ENCODE measurements at regions not wholly inside any gene's neighbourhood (a gene's known extent, or its start where the extent isn't known, plus 50 kb on each side); places are given as distances from the start of the nearest gene placed in this dataset.

DNA sequence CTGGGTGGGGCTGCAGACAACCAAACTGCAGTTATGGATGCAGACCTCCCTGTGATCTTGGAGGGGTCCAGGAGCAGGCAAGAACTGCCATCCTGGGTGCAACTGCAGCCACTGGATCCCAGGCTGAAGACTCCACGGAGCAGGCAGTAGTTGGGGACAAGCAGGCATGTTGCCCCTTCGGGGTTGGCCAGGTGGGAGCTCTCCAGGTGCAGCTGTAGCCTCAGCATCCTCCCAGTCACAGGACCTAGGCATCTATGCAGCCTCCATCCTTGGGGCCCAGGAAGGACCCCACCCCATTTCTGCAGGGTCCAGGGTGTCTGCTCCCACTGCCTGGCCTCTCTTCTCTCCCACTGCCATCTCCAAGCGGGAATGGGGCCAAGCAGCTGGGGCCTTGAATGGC is 322.2 kb upstream of the RBMS3 start:
- Histone ChIP-seq H2AFZ (ENCODE audit: insufficient read depth, low read depth, low read length, poor library complexity, severe bottlenecking) (no peak overlapping the region), H3K4me2 (replicated peaks; ENCODE audit: extremely low read depth, low read length, poor library complexity, severe bottlenecking) (no peak overlapping the region), H3K27me3 (ENCODE audit: control insufficient read depth in 2 of 2, insufficient read depth in 2 of 2, low read length in 2 of 2) (no peaks in the 10 kb centered on the region), H3K79me2 (ENCODE audit: insufficient read depth, low read length) (no peaks in the 10 kb centered on the region), H3K27ac (ENCODE audit: low read depth in 1 of 2, low read length in 2 of 2) (no peak overlapping the region), H3K9me3 (replicated peaks in 1 of 2; ENCODE audit: control insufficient read depth in 1 of 2, insufficient read depth in 1 of 2, low read length in 2 of 2) (peaks cover 12 to 13% of the 10 kb centered on the region in 2 donors), H3K9ac (ENCODE audit: insufficient read depth, low read length, poor library complexity, severe bottlenecking) (no peak overlapping the region), H3K4me1 (ENCODE audit: control insufficient read depth in 1 of 2, insufficient read depth in 2 of 2, low read length in 2 of 2) (no peaks in the 10 kb centered on the region), H3K4me3 (replicated peaks in 1 of 3; ENCODE audit: low read depth in 2 of 3, low read length in 3 of 3) (no peak overlapping the region), H3K36me3 (replicated peaks in 1 of 2; ENCODE audit: control insufficient read depth in 1 of 2, insufficient read depth in 2 of 2, low read length in 2 of 2) (no peaks in the 10 kb centered on the region), H4K20me1 (ENCODE audit: insufficient read depth, low read length) (no peaks in the 10 kb centered on the region)
- peaks cover 5 to 14% (median 11%) of the 10 kb centered on the region in 7 donors for H3K9me3 Mint-ChIP-seq
- DNase-seq, result no peak
- peak overlapping the region in 1 of 7 donors; percentile 58 for H3K27ac Mint-ChIP-seq
- H3K36me3 Mint-ChIP-seq, result no peaks in the 10 kb centered on the region
- intact Hi-C loops (cut with micrococcal nuclease), result no loop called here
- H3K27me3 Mint-ChIP-seq (ENCODE audit: low read depth in 3 of 3), result no peaks in the 10 kb centered on the region
- no peak overlapping the region for H3K4me3 Mint-ChIP-seq
- TF ChIP-seq, protein P1, sequence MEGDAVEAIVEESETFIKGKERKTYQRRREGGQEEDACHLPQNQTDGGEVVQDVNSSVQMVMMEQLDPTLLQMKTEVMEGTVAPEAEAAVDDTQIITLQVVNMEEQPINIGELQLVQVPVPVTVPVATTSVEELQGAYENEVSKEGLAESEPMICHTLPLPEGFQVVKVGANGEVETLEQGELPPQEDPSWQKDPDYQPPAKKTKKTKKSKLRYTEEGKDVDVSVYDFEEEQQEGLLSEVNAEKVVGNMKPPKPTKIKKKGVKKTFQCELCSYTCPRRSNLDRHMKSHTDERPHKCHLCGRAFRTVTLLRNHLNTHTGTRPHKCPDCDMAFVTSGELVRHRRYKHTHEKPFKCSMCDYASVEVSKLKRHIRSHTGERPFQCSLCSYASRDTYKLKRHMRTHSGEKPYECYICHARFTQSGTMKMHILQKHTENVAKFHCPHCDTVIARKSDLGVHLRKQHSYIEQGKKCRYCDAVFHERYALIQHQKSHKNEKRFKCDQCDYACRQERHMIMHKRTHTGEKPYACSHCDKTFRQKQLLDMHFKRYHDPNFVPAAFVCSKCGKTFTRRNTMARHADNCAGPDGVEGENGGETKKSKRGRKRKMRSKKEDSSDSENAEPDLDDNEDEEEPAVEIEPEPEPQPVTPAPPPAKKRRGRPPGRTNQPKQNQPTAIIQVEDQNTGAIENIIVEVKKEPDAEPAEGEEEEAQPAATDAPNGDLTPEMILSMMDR (IDR thresholded peaks at IDR 0.05), result no peak
- H3K4me1 Mint-ChIP-seq, result no peaks in the 10 kb centered on the region
- 85% methylated on average over 2 of the region's 3 CpGs for WGBS (ENCODE audit: insufficient coverage)

DNA sequence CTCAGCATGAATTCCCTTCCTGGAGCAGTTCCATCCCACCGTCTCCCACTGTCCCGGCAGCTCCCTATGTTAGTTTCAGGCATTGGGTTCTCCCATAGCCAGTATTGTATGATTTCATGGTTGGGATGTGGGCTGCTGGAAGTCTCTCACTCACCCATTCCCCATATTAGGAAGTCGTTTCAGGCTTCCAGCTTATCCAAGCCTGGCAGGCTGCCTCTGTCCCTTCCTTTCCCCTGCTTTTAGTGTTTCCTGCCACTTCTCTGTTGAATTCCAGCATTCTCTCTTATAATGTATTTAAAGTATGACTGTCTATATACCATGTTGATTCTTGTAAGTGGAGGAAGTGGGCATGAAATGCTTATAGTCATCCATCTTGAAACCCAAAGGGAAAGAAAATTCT is 309.7 kb upstream of the RBMS3 start:
- H2AFZ ChIP-seq (ENCODE audit: insufficient read depth, low read depth, low read length, poor library complexity, severe bottlenecking), result no peak overlapping the region
- TF ChIP-seq, protein P1 (IDR thresholded peaks at IDR 0.05), result no peak
- H3K79me2 ChIP-seq (ENCODE audit: insufficient read depth, low read length), result no peaks in the 10 kb centered on the region
- H3K9ac ChIP-seq (ENCODE audit: insufficient read depth, low read length, poor library complexity, severe bottlenecking), result no peak overlapping the region
- H3K36me3 ChIP-seq (replicated peaks in 1 of 2; ENCODE audit: control insufficient read depth in 1 of 2, insufficient read depth in 2 of 2, low read length in 2 of 2), result no peaks in the 10 kb centered on the region
- no peak overlapping the region for H3K4me2 ChIP-seq (replicated peaks; ENCODE audit: extremely low read depth, low read length, poor library complexity, severe bottlenecking)
- no peak for DNase-seq
- H3K27me3 Mint-ChIP-seq (ENCODE audit: low read depth in 3 of 3), result peaks cover 0 to 4% (median 3%) of the 10 kb centered on the region in 3 donors
- no peaks in the 10 kb centered on the region for H3K4me1 Mint-ChIP-seq
- intact Hi-C loops (cut with micrococcal nuclease), result no loop called here
- H3K4me3 ChIP-seq (replicated peaks in 1 of 3; ENCODE audit: low read depth in 2 of 3, low read length in 3 of 3), result no peak overlapping the region
- H3K9me3 Mint-ChIP-seq, result peaks cover 6 to 26% (median 17%) of the 10 kb centered on the region in 7 donors
- WGBS (ENCODE audit: insufficient coverage), result no CpG with 5 or more reads among the region's 3 CpGs
- no peaks in the 10 kb centered on the region for H4K20me1 ChIP-seq (ENCODE audit: insufficient read depth, low read length)
- no peaks in the 10 kb centered on the region for H3K4me1 ChIP-seq (ENCODE audit: control insufficient read depth in 1 of 2, insufficient read depth in 2 of 2, low read length in 2 of 2)
- H3K27me3 ChIP-seq (ENCODE audit: control insufficient read depth in 2 of 2, insufficient read depth in 2 of 2, low read length in 2 of 2), result no peaks in the 10 kb centered on the region
- H3K27ac Mint-ChIP-seq, result no peak overlapping the region
- no peaks in the 10 kb centered on the region for H3K36me3 Mint-ChIP-seq
- H3K4me3 Mint-ChIP-seq, result no peak overlapping the region
- H3K9me3 ChIP-seq (replicated peaks in 1 of 2; ENCODE audit: control insufficient read depth in 1 of 2, insufficient read depth in 1 of 2, low read length in 2 of 2), result peaks cover 14 to 19% of the 10 kb centered on the region in 2 donors
- no peak overlapping the region for H3K27ac ChIP-seq (ENCODE audit: low read depth in 1 of 2, low read length in 2 of 2)

All from CD14-positive monocyte (primary cell).